Retinal pigment epithelial cell (primary cell): ENCODE measurements at regions not wholly inside any gene's neighbourhood (a gene's known extent, or its start where the extent isn't known, plus 50 kb on each side); places are given as distances from the start of the nearest gene placed in this dataset.

Source experiments
- DNase-seq: peaks from one replicate; pipeline ENCODE4 v3.0.0-alpha.2; 2010; ENCODE audit warnings: low read depth
- H3K4me3 ChIP-seq: 2 replicates; pipeline ENCODE4 v1.5.1; 2011; ENCODE audit warnings: mild to moderate bottlenecking, low read length, control low read depth, moderate library complexity
- CTCF ChIP-seq: conservative IDR thresholded peaks from 2 replicates; pipeline ENCODE4 v1.5.1; 2011; ENCODE audit warnings: low read depth, low read length, control low read depth, inconsistent platforms

- TF ChIP-seq CTCF, result no peak
- H3K4me3 ChIP-seq, result no peak overlapping the region
Measured at GRCh38 chr10:94276140-94276539, 86.6 kb downstream of the NOC3L start.

GRCh38 chr10:94277450-94277849 lies 85.3 kb downstream of the NOC3L start:
- no peak for TF ChIP-seq CTCF
- no peak for DNase-seq
- no peak overlapping the region for H3K4me3 ChIP-seq

More at GRCh38 chr10:94276140-94276539, 86.6 kb downstream of the NOC3L start:
- no peak for DNase-seq

- peak; percentile 97 for TF ChIP-seq CTCF
- no peak for DNase-seq
Measured at GRCh38 chr10:94279835-94280709, 82.7 kb downstream of the NOC3L start.

DNA sequence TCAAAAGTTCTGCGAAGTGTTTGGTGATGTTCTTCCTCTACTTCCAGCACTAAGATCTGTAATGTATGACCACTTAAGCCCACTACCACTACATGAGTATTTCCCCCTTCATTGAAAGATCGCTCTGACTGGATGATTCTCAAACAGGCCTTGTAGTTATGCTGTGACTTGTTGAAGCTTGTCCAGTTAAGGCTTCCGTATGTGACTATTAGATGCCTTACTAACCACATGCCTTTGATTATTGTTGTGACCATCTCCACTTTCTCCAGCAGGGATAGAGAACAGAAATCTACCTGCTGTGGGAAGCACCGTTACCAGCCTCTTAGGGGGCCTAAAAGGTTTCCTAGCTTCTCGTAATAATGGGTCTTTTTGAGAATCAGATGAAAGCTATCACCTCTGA lies 81.1 kb downstream of the NOC3L start:
- no peak for TF ChIP-seq CTCF
- DNase-seq, result no peak
- H3K4me3 ChIP-seq, result no peak overlapping the region

More at GRCh38 chr10:94279835-94280709, 82.7 kb downstream of the NOC3L start:
- H3K4me3 ChIP-seq, result no peak overlapping the region

DNA sequence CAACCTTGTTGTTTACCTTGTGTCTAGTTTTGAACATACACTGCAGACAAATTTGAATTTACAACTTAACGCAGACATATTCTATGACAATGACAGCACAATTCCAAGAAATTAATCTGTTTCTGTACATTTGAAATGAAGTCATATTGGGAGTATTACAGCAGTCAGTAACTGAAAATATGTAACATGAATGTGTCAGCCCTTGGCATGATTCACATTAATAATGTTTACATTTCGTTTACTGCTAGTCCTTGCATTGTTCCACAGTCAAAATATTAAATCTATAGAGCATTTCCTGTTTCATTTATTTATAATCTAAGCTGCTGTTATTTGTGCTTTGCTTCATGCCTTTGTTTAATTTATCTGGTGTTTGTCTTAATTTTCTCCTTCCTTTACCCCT lies 80.4 kb downstream of the NOC3L start:
- no peak for TF ChIP-seq CTCF
- no peak for DNase-seq
- no peak overlapping the region for H3K4me3 ChIP-seq
